ENCODE measurements at regions not wholly inside any gene's neighbourhood (a gene's known extent, or its start where the extent isn't known, plus 50 kb on each side); places are given as distances from the start of the nearest gene placed in this dataset.

- no peak for TF ChIP-seq EZH2 (IDR thresholded peaks at IDR 0.05; ENCODE audit: borderline replicate concordance, low read length)
- no peak for TF ChIP-seq CTCF (conservative IDR thresholded peaks at IDR 0.05 in 1 of 2, IDR thresholded peaks at IDR 0.05 in 1 of 2; ENCODE audit: extremely low read depth in 1 of 2, insufficient read depth in 1 of 2, low read depth in 1 of 2, low read length in 2 of 2)
Observed at GRCh38 chr21:34274001-34274400, 89.8 kb upstream of the KCNE2 start.

Data from mammary epithelial cell (primary cell).